Thyroid gland (tissue), 4 donors: ENCODE measurements at regions not wholly inside any gene's neighbourhood (a gene's known extent, or its start where the extent isn't known, plus 50 kb on each side); places are given as distances from the start of the nearest gene placed in this dataset.
"Not testable (repeated sequence)": the region's sequence is repeated elsewhere in the genome, so short reads cannot be mapped to it uniquely, and the experiment has no call there.

Experiments
- CTCF ChIP-seq, 6 experiments: fragments of 200-600 bp in 3 of 6; fragments of 450-650 bp in 3 of 6; sonication (generic) in 3 of 6; IDR thresholded peaks; one replicate each; pipeline ENCODE4 v1.5.1; 2016 to 2019; ENCODE audit warnings: antibody characterized with exemption in 6 of 6, mild to moderate bottlenecking in 2 of 6, inconsistent platforms in 1 of 6, moderate library complexity in 1 of 6
- POLR2A ChIP-seq, 2 donors: fragments of 450-650 bp; IDR thresholded peaks; one replicate each; pipeline ENCODE4 v1.6.1; 2017; ENCODE audit warnings: antibody characterized with exemption in 2 of 2, mild to moderate bottlenecking in 2 of 2, moderate library complexity in 1 of 2

- not testable (repeated sequence) for TF ChIP-seq CTCF, POLR2A (IDR thresholded peaks at IDR 0.05)
Measured at GRCh38 chr1:148324465-148324864, 158.6 kb downstream of the PPIAL4G start.
